Neuronal stem cell (in vitro differentiated cells): ENCODE measurements at regions not wholly inside any gene's neighbourhood (a gene's known extent, or its start where the extent isn't known, plus 50 kb on each side); places are given as distances from the start of the nearest gene placed in this dataset.
A peak's percentile ranks its signal among the peaks of the same experiment; 100 is the strongest.

Experiments
- DNase-seq: peaks from one replicate; pipeline ENCODE4 v3.0.0-alpha.2; 2013; ENCODE audit warnings: low spot score
- H2AFZ ChIP-seq: one replicate; pipeline ENCODE4 v1.6.1; 2013; ENCODE audit warnings: mild to moderate bottlenecking, low read length, inconsistent platforms
- H2AK5ac ChIP-seq: 2 replicates; pipeline ENCODE4 v1.6.1; 2013; ENCODE audit warnings: low read depth, mild to moderate bottlenecking, inconsistent platforms, low read length, moderate library complexity, mixed read lengths
- H2BK120ac ChIP-seq: 2 replicates; pipeline ENCODE4 v1.6.1; 2013; ENCODE audit warnings: low read depth, mild to moderate bottlenecking, inconsistent platforms, low read length, moderate library complexity, mixed read lengths
- H2BK12ac ChIP-seq: one replicate; pipeline ENCODE4 v1.6.1; 2013; ENCODE audit warnings: low read length, inconsistent platforms
- H2BK15ac ChIP-seq: 2 replicates; pipeline ENCODE4 v1.6.1; 2013; ENCODE audit warnings: mild to moderate bottlenecking, low read length, inconsistent platforms, mixed read lengths
- H2BK5ac ChIP-seq: one replicate; pipeline ENCODE4 v1.6.1; 2013; ENCODE audit warnings: inconsistent platforms, mild to moderate bottlenecking, low read length, moderate library complexity
- H3K14ac ChIP-seq: one replicate; pipeline ENCODE4 v1.6.1; 2013; ENCODE audit warnings: low read length, inconsistent platforms
- H3K18ac ChIP-seq: 2 replicates; pipeline ENCODE4 v1.6.1; 2013; ENCODE audit warnings: low read length, inconsistent platforms
- H3K23ac ChIP-seq: 2 replicates; pipeline ENCODE4 v1.6.1; 2013; ENCODE audit warnings: low read depth, mild to moderate bottlenecking, mixed read lengths, low read length, inconsistent platforms; ENCODE audit not compliant: poor library complexity
- H3K27ac ChIP-seq: replicated peaks from 3 replicates; pipeline ENCODE4 v1.5.1; 2013; ENCODE audit warnings: low read length, inconsistent platforms
- H3K27me3 ChIP-seq, 3 experiments: 2 replicates each; pipeline ENCODE4 v1.6.1; 2013; ENCODE audit warnings: low read length in 3 of 3, mild to moderate bottlenecking in 2 of 3, inconsistent platforms in 1 of 3, low read depth in 1 of 3, mixed read lengths in 1 of 3, moderate library complexity in 1 of 3; ENCODE audit not compliant: control insufficient read depth in 3 of 3, insufficient read depth in 3 of 3
- H3K36me3 ChIP-seq, 2 donors: replicated peaks in 1 of 2; 2 replicates each; pipeline ENCODE4 v1.6.1; 2013; ENCODE audit warnings: low read length in 2 of 2; ENCODE audit not compliant: control insufficient read depth in 2 of 2, insufficient read depth in 2 of 2
- H3K4ac ChIP-seq: 2 replicates; pipeline ENCODE4 v1.6.1; 2013; ENCODE audit warnings: inconsistent platforms, mild to moderate bottlenecking, low read length, moderate library complexity
- H3K4me1 ChIP-seq, 2 donors: 1 replicate in 1 of 2; 2 replicates in 1 of 2; pipeline ENCODE4 v1.6.1; 2013; ENCODE audit warnings: low read length in 2 of 2, low read depth in 1 of 2; ENCODE audit not compliant: control insufficient read depth in 2 of 2, insufficient read depth in 1 of 2
- H3K4me2 ChIP-seq: one replicate; pipeline ENCODE4 v1.6.1; 2013; ENCODE audit warnings: mild to moderate bottlenecking, low read length, inconsistent platforms; ENCODE audit not compliant: insufficient read depth, poor library complexity, severe bottlenecking
- H3K4me3 ChIP-seq, 2 donors: 2 replicates each; pipeline ENCODE4 v1.5.1; 2013; ENCODE audit warnings: low read length in 2 of 2, mild to moderate bottlenecking in 2 of 2, inconsistent platforms in 1 of 2, moderate library complexity in 1 of 2
- H3K79me1 ChIP-seq: one replicate; pipeline ENCODE4 v1.6.1; 2013; ENCODE audit warnings: low read depth, mild to moderate bottlenecking, inconsistent platforms, low read length, moderate library complexity
- H3K9ac ChIP-seq: one replicate; pipeline ENCODE4 v1.6.1; 2013; ENCODE audit warnings: mild to moderate bottlenecking, low read depth, low read length, inconsistent platforms; ENCODE audit not compliant: poor library complexity
- H3K9me3 ChIP-seq, 2 donors: replicated peaks in 1 of 2; 2 replicates each; pipeline versions ENCODE3 to v1.6.1; 2013; ENCODE audit warnings: low read length in 2 of 2, mild to moderate bottlenecking in 2 of 2, inconsistent platforms in 1 of 2, low read depth in 1 of 2, mixed read lengths in 1 of 2, moderate library complexity in 1 of 2; ENCODE audit not compliant: control insufficient read depth in 2 of 2, insufficient read depth in 1 of 2
- H4K8ac ChIP-seq: one replicate; pipeline ENCODE4 v1.6.1; 2013; ENCODE audit warnings: low read depth, mild to moderate bottlenecking, inconsistent platforms, low read length, moderate library complexity
- H4K91ac ChIP-seq: one replicate; pipeline ENCODE4 v1.6.1; 2013; ENCODE audit warnings: low read length, low read depth, mild to moderate bottlenecking, inconsistent platforms; ENCODE audit not compliant: poor library complexity
- WGBS, 2 donors: extraction: QIAGEN DNeasy Blood & Tissue Kit; methylation state at CpG; one replicate each; pipeline ENCODE4 v1.1.7; 2013; ENCODE audit warnings: missing lambda C conversion rate in 2 of 2, mixed read lengths in 1 of 2; ENCODE audit not compliant: insufficient read length in 2 of 2, insufficient replicate concordance in 1 of 2; ENCODE audit errors: extremely low coverage in 2 of 2; 5-methylcytosine and 5-hydroxymethylcytosine counted together

GRCh38 chr16:5865236-5865635, 767.6 kb upstream of the EEF2KMT start:
- Histone ChIP-seq H2BK15ac (no peak overlapping the region), H3K79me1 (no peaks in the 10 kb centered on the region), H3K4me2 (no peak overlapping the region), H3K4me3 (no peak overlapping the region), H3K4me1 (no peaks in the 10 kb centered on the region), H3K9me3 (no peaks in the 10 kb centered on the region), H3K14ac (no peak overlapping the region), H2BK5ac (no peak overlapping the region), H3K23ac (no peak overlapping the region), H2AK5ac (no peak overlapping the region), H2AFZ (no peak overlapping the region), H2BK12ac (no peak overlapping the region), H4K91ac (no peak overlapping the region), H3K36me3 (no peaks in the 10 kb centered on the region), H2BK120ac (no peak overlapping the region), H3K27me3 (no peaks in the 10 kb centered on the region), H4K8ac (no peak overlapping the region), H3K9ac (no peak overlapping the region), H3K4ac (no peak overlapping the region), H3K18ac (peak overlapping the region; percentile 63), H3K27ac (no peak overlapping the region)
- no CpG with 5 or more reads among the region's 6 CpGs for WGBS, 2 donors
- no peak for DNase-seq

- no peak overlapping the region for H4K8ac ChIP-seq
- H3K4me3 ChIP-seq = no peak overlapping the region
- H3K9ac ChIP-seq = no peak overlapping the region
- H3K18ac ChIP-seq = peak overlapping the region; percentile 46
- no CpG with 5 or more reads among the region's 15 CpGs for WGBS, 2 donors
- no peak overlapping the region for H3K4me2 ChIP-seq
- no peaks in the 10 kb centered on the region for H3K79me1 ChIP-seq
- no peaks in the 10 kb centered on the region for H3K27me3 ChIP-seq
- H3K14ac ChIP-seq = no peak overlapping the region
- no peak for DNase-seq
- no peak overlapping the region for H3K4ac ChIP-seq
- no peaks in the 10 kb centered on the region for H3K36me3 ChIP-seq
- no peak overlapping the region for H2AK5ac ChIP-seq
- H3K23ac ChIP-seq = no peak overlapping the region
- H2BK15ac ChIP-seq = no peak overlapping the region
- no peak overlapping the region for H3K27ac ChIP-seq
- no peak overlapping the region for H2BK120ac ChIP-seq
- H4K91ac ChIP-seq = no peak overlapping the region
- no peaks in the 10 kb centered on the region for H3K9me3 ChIP-seq
- H2BK12ac ChIP-seq = no peak overlapping the region
- H2BK5ac ChIP-seq = no peak overlapping the region
- H2AFZ ChIP-seq = no peak overlapping the region
- no peaks in the 10 kb centered on the region for H3K4me1 ChIP-seq
These were observed 765.5 kb upstream of the EEF2KMT start for GRCh38 chr16:5863071-5863606.

GRCh38 chr16:5862103-5862840, 764.7 kb upstream of the EEF2KMT start:
- no peak overlapping the region for H2AFZ ChIP-seq
- H4K8ac ChIP-seq = no peak overlapping the region
- no peaks in the 10 kb centered on the region for H3K79me1 ChIP-seq
- no peaks in the 10 kb centered on the region for H3K9me3 ChIP-seq
- no peak overlapping the region for H3K4me2 ChIP-seq
- WGBS, 2 donors = no CpG with 5 or more reads among the region's 16 CpGs
- no peak overlapping the region for H3K18ac ChIP-seq
- H4K91ac ChIP-seq = no peak overlapping the region
- H3K23ac ChIP-seq = no peak overlapping the region
- no peaks in the 10 kb centered on the region for H3K36me3 ChIP-seq
- DNase-seq = no peak
- peak overlapping the region; percentile 63 for H3K9ac ChIP-seq
- no peak overlapping the region for H3K4me3 ChIP-seq
- H2BK15ac ChIP-seq = no peak overlapping the region
- no peaks in the 10 kb centered on the region for H3K27me3 ChIP-seq
- no peaks in the 10 kb centered on the region for H3K4me1 ChIP-seq
- no peak overlapping the region for H3K14ac ChIP-seq
- no peak overlapping the region for H3K27ac ChIP-seq
- no peak overlapping the region for H2BK12ac ChIP-seq
- no peak overlapping the region for H3K4ac ChIP-seq
- H2BK5ac ChIP-seq = no peak overlapping the region
- H2AK5ac ChIP-seq = no peak overlapping the region
- H2BK120ac ChIP-seq = no peak overlapping the region

GRCh38 chr16:5861241-5861640, 763.6 kb upstream of the EEF2KMT start:
- no peak for DNase-seq
- Histone ChIP-seq H3K27me3 (no peaks in the 10 kb centered on the region), H3K23ac (no peak overlapping the region), H3K4ac (no peak overlapping the region), H3K18ac (no peak overlapping the region), H3K4me1 (no peaks in the 10 kb centered on the region), H3K4me3 (no peak overlapping the region), H3K14ac (no peak overlapping the region), H4K8ac (no peak overlapping the region), H2AK5ac (no peak overlapping the region), H3K27ac (no peak overlapping the region), H2BK5ac (no peak overlapping the region), H3K4me2 (no peak overlapping the region), H2AFZ (no peak overlapping the region), H2BK15ac (no peak overlapping the region), H2BK120ac (no peak overlapping the region), H2BK12ac (no peak overlapping the region), H3K79me1 (no peaks in the 10 kb centered on the region), H3K9me3 (no peaks in the 10 kb centered on the region), H3K36me3 (no peaks in the 10 kb centered on the region), H3K9ac (no peak overlapping the region), H4K91ac (no peak overlapping the region)
- WGBS, 2 donors = no CpG with 5 or more reads among the region's 5 CpGs
